Prostate gland (tissue), 2 donors: ENCODE measurements at regions not wholly inside any gene's neighbourhood (a gene's known extent, or its start where the extent isn't known, plus 50 kb on each side); places are given as distances from the start of the nearest gene placed in this dataset.

Experiments
- POLR2A ChIP-seq: fragments of 450-650 bp; IDR thresholded peaks from one replicate; pipeline ENCODE4 v1.6.1; 2016; ENCODE audit warnings: antibody characterized with exemption, mild to moderate bottlenecking
- POLR2AphosphoS5 ChIP-seq: sonication (generic); formaldehyde crosslinking; IDR thresholded peaks from one replicate; pipeline ENCODE4 v1.6.1; 2017; ENCODE audit warnings: antibody characterized with exemption
- TF ChIP-seq, protein P1 (sequence below), 4 experiments: fragments of 200-600 bp in 2 of 4; fragments of 450-650 bp in 2 of 4; sonication (generic) in 2 of 4; IDR thresholded peaks; 1 replicate in 3 of 4; 2 replicates in 1 of 4; pipeline ENCODE4 v1.5.1; 2016 to 2019; ENCODE audit warnings: antibody characterized with exemption in 4 of 4, mild to moderate bottlenecking in 2 of 4, moderate library complexity in 2 of 4

GRCh38 chr4:125772680-125773079, 457.9 kb downstream of the FAT4 start:
- TF ChIP-seq, protein P1, sequence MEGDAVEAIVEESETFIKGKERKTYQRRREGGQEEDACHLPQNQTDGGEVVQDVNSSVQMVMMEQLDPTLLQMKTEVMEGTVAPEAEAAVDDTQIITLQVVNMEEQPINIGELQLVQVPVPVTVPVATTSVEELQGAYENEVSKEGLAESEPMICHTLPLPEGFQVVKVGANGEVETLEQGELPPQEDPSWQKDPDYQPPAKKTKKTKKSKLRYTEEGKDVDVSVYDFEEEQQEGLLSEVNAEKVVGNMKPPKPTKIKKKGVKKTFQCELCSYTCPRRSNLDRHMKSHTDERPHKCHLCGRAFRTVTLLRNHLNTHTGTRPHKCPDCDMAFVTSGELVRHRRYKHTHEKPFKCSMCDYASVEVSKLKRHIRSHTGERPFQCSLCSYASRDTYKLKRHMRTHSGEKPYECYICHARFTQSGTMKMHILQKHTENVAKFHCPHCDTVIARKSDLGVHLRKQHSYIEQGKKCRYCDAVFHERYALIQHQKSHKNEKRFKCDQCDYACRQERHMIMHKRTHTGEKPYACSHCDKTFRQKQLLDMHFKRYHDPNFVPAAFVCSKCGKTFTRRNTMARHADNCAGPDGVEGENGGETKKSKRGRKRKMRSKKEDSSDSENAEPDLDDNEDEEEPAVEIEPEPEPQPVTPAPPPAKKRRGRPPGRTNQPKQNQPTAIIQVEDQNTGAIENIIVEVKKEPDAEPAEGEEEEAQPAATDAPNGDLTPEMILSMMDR (IDR thresholded peaks at IDR 0.05): no peak
- no peak for TF ChIP-seq POLR2AphosphoS5
- TF ChIP-seq POLR2A: no peak
